Upper lobe of left lung (tissue), 4 donors: ENCODE measurements at regions not wholly inside any gene's neighbourhood (a gene's known extent, or its start where the extent isn't known, plus 50 kb on each side); places are given as distances from the start of the nearest gene placed in this dataset.

Experiments
- CTCF ChIP-seq, 6 experiments: fragments of 450-650 bp in 4 of 6; fragments of 200-600 bp in 2 of 6; sonication (generic) in 2 of 6; IDR thresholded peaks; one replicate each; pipeline ENCODE4 v1.5.1; 2016 to 2019; ENCODE audit warnings: antibody characterized with exemption in 6 of 6
- EP300 ChIP-seq, 4 donors: sonication (generic); formaldehyde crosslinking; IDR thresholded peaks; one replicate each; pipeline ENCODE4 v1.5.1; 2017; ENCODE audit warnings: antibody characterized with exemption in 4 of 4, control low read depth in 2 of 4
- POLR2A ChIP-seq, 4 donors: fragments of 450-650 bp; IDR thresholded peaks; one replicate each; pipeline ENCODE4 v1.5.1; 2016 to 2017; ENCODE audit warnings: antibody characterized with exemption in 4 of 4, mild to moderate bottlenecking in 2 of 4

GRCh38 chr3:18507333-18507732 lies 82.2 kb upstream of the SATB1 start:
- no peak for TF ChIP-seq CTCF (IDR thresholded peaks at IDR 0.05)
- TF ChIP-seq POLR2A (IDR thresholded peaks at IDR 0.05): no peak
- TF ChIP-seq EP300 (IDR thresholded peaks at IDR 0.05): no peak
